GM12874 (cell line): ENCODE measurements at regions not wholly inside any gene's neighbourhood (a gene's known extent, or its start where the extent isn't known, plus 50 kb on each side); places are given as distances from the start of the nearest gene placed in this dataset.

Experiments used
- CTCF ChIP-seq: IDR thresholded peaks from 2 replicates; pipeline ENCODE4 v1.5.1; 2011; ENCODE audit warnings: low read depth, mild to moderate bottlenecking, control low read depth, low read length, moderate library complexity; ENCODE audit not compliant: insufficient read depth

- TF ChIP-seq CTCF = no peak
Observed at GRCh38 chr9:90972057-90972456, 170.4 kb downstream of the SYK start.

GRCh38 chr9:90974016-90974415 is 172.4 kb downstream of the SYK start:
- TF ChIP-seq CTCF = no peak

- TF ChIP-seq CTCF = no peak
Observed at GRCh38 chr9:90974643-90975245, 173.1 kb downstream of the SYK start.

- TF ChIP-seq CTCF = no peak
Observed at GRCh38 chr9:90975781-90976538, 174.3 kb downstream of the SYK start.

- TF ChIP-seq CTCF = no peak
Observed at GRCh38 chr9:90979138-90979551, 177.5 kb downstream of the SYK start.

- no peak for TF ChIP-seq CTCF
Observed at GRCh38 chr9:90979639-90980038, 178.0 kb downstream of the SYK start.

- TF ChIP-seq CTCF = no peak
Observed at GRCh38 chr9:90981726-90982125, 180.1 kb downstream of the SYK start.
